GM10266 (cell line): ENCODE measurements at regions not wholly inside any gene's neighbourhood (a gene's known extent, or its start where the extent isn't known, plus 50 kb on each side); places are given as distances from the start of the nearest gene placed in this dataset.

Experiments
- DNase-seq: peaks from one replicate; pipeline ENCODE4 v3.0.0; 2012; ENCODE audit errors: extremely low spot score
- CTCF ChIP-seq: IDR thresholded peaks from 2 replicates; pipeline ENCODE4 v1.5.1; 2012; ENCODE audit warnings: mild to moderate bottlenecking, low read depth; ENCODE audit not compliant: control insufficient read depth, insufficient read depth; ENCODE audit errors: missing control alignments

GRCh38 chr12:92528586-92528985 lies 174.2 kb upstream of the PLEKHG7 start:
- no peak for TF ChIP-seq CTCF
- DNase-seq, result no peak

GRCh38 chr12:92528097-92528496 lies 174.7 kb upstream of the PLEKHG7 start:
- no peak for TF ChIP-seq CTCF

GRCh38 chr12:92524489-92524888 lies 178.3 kb upstream of the PLEKHG7 start:
- no peak for TF ChIP-seq CTCF
- DNase-seq, result no peak

More at GRCh38 chr12:92528097-92528496, 174.7 kb upstream of the PLEKHG7 start:
- no peak for DNase-seq

- no peak for TF ChIP-seq CTCF
- no peak for DNase-seq
Measured at GRCh38 chr12:92520511-92520910, 182.3 kb upstream of the PLEKHG7 start.

- TF ChIP-seq CTCF, result no peak
- no peak for DNase-seq
Measured at GRCh38 chr12:92519284-92519683, 183.5 kb upstream of the PLEKHG7 start.

GRCh38 chr12:92518071-92518470 lies 184.7 kb upstream of the PLEKHG7 start:
- DNase-seq, result no peak
- TF ChIP-seq CTCF, result no peak

GRCh38 chr12:92516277-92516600 lies 186.6 kb upstream of the PLEKHG7 start:
- DNase-seq, result no peak
- TF ChIP-seq CTCF, result no peak
